SK-MEL-5 (cell line): ENCODE measurements at regions not wholly inside any gene's neighbourhood (a gene's known extent, or its start where the extent isn't known, plus 50 kb on each side); places are given as distances from the start of the nearest gene placed in this dataset.

Source experiments
- DNase-seq: peaks from one replicate; pipeline ENCODE4 v3.0.0-alpha.2; 2016; ENCODE audit warnings: low read depth, low spot score
- in situ Hi-C: cut with HindIII; loops from 2 replicates; pipeline ENCODE4 v1.10.0; 2016; ENCODE audit warnings: low sequenced_read_pairs, high pct_unique_total_duplicates, low pct_unique_long_range_greater_than_20kb

DNA sequence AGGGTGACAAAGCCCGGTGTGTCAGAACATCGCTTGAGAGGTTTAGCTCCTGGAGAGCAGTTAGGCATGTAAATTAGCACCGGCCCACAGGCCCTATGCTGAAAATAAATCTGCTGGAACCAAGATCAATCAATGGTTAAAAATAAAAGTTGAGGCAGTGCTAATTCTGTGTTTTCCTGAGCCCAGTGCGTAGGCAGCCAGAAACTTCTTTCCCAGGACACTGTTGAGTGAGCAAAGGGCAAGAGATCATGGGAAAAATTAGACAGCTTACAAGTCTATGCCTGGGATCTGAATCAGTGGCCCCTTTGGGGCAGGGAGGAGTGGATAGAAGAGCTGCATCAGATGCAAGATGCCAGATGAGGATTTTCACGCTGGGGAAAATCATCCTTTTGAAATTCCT, 539.2 kb downstream of the BUD13 start:
- in situ Hi-C loops: no loop called here
- DNase-seq: no peak

DNA sequence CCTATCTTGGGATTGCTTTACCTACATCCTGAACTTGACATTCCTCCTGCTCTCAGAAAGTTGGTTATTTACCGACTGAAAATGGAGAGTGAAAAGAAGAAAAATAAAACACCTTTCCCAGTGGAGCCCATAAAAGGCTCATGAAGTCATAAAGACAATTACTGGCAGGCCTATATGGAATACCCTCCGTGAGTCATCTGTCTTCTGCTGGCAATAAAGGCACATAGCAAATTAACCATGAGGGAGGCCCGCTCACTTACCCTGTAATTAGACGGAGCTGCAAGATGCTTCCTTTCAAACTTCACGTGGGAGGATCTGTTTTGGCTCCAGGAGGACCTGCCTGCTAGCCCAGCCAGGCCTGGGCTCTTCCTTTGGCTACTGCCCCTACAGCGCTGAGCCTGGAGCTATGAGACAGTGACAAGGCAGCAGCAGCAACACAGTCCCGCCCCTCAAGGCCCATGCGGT, 540.4 kb downstream of the BUD13 start:
- in situ Hi-C loops: no loop called here
- DNase-seq: no peak

- no peak for DNase-seq
- in situ Hi-C loops: no loop called here
Observed at GRCh38 chr11:116231543-116231942, 541.2 kb downstream of the BUD13 start.

DNA sequence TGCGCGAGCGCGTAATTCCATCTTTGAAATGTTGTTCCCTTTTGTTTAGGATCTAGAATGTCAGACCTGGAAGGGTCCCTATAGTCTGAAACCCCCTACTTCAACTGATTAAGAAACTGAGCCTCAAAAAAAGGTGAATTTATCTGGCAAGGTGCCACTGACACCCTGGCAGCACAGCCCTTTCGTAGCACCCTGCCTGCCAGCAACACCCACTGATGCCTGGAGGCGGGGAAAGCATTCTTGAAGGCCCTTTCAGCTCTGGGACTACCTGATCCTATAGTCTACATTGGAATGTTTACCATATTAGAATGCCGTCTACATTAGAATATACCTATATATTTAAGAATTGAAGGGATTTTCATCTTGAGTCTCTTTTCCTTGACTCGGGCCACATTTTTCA, 542.3 kb downstream of the BUD13 start:
- no peak for DNase-seq
- in situ Hi-C loops: no loop called here

DNA sequence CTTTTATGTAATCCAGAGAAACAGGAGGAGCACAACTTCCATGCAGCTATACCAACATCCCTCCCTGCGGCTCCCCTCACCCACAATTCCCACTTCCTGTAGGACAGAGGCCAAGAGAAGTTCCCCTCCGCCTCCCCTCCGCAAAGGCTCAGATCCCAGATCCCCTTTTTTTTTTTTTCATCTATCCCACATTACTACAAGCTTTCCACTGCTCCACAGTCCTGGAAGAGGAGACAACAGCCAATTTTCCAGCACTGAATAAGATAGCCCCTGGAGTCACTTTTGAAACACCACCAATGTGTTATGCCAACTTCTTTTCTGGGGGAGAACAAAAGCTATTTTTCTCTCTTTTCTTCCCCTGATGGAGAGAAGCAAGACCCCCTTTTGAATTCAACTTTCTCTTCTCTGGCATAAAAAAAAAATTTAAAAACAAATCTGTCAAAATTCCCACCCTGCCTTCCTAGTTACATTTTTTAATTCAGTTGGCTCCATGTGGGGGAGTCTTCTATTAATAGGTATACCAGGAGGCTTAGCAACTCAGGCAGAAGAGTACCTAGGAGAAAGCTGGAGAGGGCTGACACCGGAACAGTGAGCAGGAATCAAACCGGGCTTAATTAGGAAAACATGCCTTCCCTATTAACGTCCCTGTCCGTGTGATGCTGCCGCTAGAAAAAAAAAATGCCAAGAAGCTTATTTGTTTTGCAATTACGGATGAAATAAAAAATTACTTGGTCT, 543.4 kb downstream of the BUD13 start:
- DNase-seq: no peak
- in situ Hi-C loops: no loop called here

GRCh38 chr11:116226731-116227130, 546.1 kb downstream of the BUD13 start:
- in situ Hi-C loops: no loop called here
- DNase-seq: no peak

- in situ Hi-C loops: no loop called here
- DNase-seq: no peak
Observed at GRCh38 chr11:116225784-116226585, 546.8 kb downstream of the BUD13 start.

DNA sequence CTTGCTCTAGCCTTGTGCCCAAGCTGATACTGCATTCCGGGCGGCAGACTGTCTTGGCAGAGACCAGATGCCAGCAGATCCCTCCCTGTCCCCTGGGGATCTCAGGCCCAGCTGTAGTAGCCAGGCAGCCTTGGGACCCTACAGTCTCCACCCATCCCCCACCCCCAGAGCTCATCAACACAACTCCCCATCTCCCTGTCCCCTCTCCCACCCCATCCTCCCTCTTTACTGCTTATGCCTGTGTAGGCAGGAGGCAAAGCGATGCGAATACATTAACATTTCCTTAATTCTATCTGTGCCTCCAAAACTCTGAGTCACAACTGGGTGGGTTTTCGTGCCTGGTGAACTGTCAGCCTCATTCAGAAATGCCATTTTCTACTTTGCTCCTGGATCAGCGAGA, 547.6 kb downstream of the BUD13 start:
- in situ Hi-C loops: no loop called here
- DNase-seq: no peak

GRCh38 chr11:116224889-116225200, 547.9 kb downstream of the BUD13 start:
- in situ Hi-C loops: no loop called here

DNA sequence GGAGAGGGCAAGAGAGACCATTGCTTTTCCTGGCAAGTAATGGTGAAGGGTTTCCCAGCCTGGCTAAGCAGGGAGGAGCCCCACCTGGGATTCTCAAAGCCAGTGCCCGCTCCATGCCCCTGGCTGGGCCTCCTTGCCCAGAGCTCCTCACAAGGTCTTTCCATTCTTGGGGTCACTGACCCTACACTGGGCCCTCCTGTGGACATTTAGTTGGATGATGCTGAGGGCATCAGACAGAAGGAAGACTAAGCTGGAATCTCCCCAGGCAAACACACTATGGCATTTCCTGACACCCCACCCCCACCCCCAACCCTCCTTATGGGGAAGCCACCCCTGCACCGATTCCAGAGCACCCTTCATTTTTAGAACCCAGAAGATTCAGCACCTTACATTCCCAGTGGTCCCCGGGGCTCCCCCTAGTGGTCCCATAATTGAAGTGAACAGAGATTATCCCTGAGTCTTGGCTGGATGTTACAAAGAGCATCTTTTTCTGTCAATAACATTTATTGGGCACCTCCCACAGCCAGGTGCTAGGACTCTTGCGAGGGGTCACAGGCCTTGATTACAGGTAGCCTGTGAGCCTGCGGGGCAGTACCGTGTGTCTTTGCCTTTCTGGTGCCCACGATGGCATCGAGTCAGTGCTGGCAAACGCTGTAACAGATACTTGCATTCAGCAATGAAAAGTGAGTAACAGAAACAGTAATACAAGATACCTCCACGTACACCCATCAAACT, 548.5 kb downstream of the BUD13 start:
- in situ Hi-C loops: no loop called here
- peak; percentile 44 for DNase-seq

More at GRCh38 chr11:116224889-116225200, 547.9 kb downstream of the BUD13 start:
- DNase-seq: no peak

DNA sequence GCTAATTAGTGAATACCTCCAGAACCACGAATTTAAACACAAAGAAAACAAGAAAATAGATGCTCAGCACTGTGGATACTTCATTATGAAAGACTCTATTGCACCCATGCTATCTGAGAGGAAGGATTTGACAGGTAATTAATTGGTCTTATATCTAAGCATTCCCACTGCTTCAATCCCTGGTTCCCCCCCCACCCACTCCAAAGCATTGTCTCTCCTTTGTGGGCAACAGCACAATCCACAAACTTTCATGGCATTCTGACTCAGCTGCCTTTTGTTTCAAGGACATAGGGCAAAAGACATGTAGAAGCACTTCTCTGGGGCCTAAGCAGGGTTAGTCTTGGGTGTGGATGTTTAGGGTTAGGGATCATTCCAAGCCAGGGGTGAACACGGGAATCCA, 551.4 kb downstream of the BUD13 start:
- no peak for DNase-seq
- in situ Hi-C loops: no loop called here

DNA sequence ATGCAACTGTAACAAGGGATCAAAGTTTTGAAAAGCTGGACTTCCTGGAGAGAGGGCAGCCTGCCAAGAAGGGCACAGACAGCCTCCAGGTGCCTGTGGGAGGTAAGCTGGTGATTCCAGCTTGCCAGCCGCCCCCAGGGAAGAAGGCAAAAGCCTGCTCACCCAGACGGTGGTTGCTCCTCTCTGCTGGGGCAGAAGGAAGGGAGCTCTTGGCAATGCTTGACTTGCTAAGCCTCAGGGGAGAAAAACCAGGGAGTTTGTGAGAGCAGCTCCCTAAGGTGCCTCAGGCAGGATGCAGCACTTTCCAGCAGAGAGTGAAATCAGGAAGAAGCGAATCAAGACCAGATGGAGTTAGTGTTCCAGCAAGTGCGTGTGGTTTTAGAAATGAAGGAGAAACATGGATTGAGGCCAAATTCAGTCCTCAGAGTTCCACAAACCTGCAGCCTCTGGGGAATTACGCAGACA, 553.6 kb downstream of the BUD13 start:
- no peak for DNase-seq
- in situ Hi-C loops: no loop called here

DNA sequence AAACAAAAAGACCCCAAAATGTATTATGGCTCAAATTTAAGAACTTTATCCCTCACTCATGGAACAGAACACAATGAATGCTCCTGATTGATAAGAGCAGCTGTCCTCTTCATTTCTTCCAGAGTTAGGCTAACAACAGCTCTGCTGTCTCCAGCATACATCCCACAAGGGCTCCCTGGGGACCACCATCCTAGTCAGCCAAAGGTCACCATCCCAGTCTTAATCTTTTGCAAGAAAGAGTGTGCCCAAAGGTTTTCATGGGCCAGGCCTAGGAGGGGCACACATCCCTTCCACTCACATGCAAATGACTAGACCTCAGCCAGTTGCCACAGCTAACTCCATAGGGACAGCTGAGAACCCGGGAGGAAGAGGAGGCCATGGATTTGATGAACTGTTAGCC, 555.3 kb downstream of the BUD13 start:
- in situ Hi-C loops: no loop called here
- DNase-seq: no peak

DNA sequence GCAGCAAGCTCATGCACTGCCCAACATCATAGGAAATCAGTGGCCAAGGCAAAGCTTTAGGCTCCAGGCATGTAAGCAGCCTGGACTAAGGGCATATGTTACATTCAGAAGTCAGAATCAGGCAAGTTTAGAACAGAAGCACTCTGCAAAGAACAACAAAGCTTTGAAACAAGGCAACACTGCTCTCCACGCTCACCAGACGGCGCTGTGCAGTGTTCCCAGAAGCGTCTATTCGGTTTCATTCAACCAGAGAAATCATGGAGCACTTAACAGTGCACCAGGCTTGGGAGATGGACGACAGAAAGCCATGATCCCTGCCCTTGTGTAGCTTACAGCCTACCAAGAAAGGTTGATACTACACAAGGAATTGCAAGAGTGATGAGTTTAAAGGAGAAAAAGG, 555.8 kb downstream of the BUD13 start:
- in situ Hi-C loops: no loop called here
- peak; percentile 75 for DNase-seq

DNA sequence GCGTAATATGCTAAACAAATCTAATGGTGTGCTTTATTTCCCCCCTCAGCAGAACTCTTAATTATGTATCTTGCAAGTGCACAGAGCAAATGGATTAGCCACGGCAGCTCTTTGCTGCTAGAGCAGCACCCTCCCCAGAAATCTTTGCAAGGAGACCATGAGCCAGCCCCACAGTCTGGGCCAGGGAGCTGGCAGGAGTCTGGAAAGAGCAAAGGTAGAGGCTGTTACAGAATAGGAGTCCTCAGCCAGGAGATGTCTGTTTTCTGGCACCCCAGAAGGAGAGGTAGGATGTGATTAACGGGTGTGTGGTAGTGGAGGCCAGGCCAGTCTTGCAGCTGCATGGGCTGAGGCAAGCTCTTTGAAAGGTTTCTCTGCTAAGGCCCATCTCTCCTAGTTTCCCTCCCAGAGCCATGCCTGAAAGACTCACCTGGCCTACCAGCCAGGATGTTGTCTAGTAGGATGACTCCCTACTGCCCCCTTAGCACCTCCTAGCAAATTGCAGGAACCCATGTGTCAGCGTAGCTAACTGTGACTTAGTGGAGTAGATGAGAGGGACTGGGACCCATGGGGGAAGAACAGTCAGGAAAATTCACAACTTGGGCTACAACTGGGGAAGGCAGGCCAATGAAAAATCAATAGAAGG, 557.2 kb downstream of the BUD13 start:
- in situ Hi-C loops: no loop called here
- DNase-seq: peak; percentile 26

GRCh38 chr11:116211147-116211546, 561.6 kb downstream of the BUD13 start:
- DNase-seq: no peak
- in situ Hi-C loops: no loop called here

- in situ Hi-C loops: no loop called here
- DNase-seq: no peak
Observed at GRCh38 chr11:116210663-116211062, 562.1 kb downstream of the BUD13 start.

GRCh38 chr11:116209255-116209654, 563.5 kb downstream of the BUD13 start:
- in situ Hi-C loops: no loop called here
- DNase-seq: no peak
